ENCODE measurements at regions not wholly inside any gene's neighbourhood (a gene's known extent, or its start where the extent isn't known, plus 50 kb on each side); places are given as distances from the start of the nearest gene placed in this dataset.

GRCh38 chr13:90947976-90948375, 399.5 kb upstream of the MIR17HG start:
- Histone ChIP-seq H3F3A (replicated peaks; ENCODE audit: low read depth) (no peaks in the 10 kb centered on the region), H3K27ac (ENCODE audit: low read depth) (no peak overlapping the region), H3K36me3 (ENCODE audit: insufficient read depth) (no peaks in the 10 kb centered on the region), H4K20me1 (replicated peaks; ENCODE audit: insufficient read depth) (no peaks in the 10 kb centered on the region), H3K4me1 (ENCODE audit: insufficient read depth) (no peaks in the 10 kb centered on the region), H3K4me3 (no peak overlapping the region), H3K27me3 (ENCODE audit: insufficient read depth) (no peaks in the 10 kb centered on the region), H3K9me2 (ENCODE audit: insufficient read depth) (0 out of 2 replicates have a peak, but pooled peaks cover 4% of the 10 kb centered on the region), H2AFZ (no peak overlapping the region), H3K4me2 (no peak overlapping the region), H3K79me2 (replicated peaks; ENCODE audit: insufficient read depth) (no peaks in the 10 kb centered on the region)
- TF ChIP-seq ZNF331 (CRISPR knock-in tag; IDR thresholded peaks at IDR 0.05; ENCODE audit: low read depth) (no peak), JUNB (IDR thresholded peaks at IDR 0.05; ENCODE audit: unreplicated experiment) (no peak), EZH2phosphoT487 (IDR thresholded peaks at IDR 0.05; ENCODE audit: unreplicated experiment) (no peak), ZNF462 (CRISPR knock-in tag; IDR thresholded peaks at IDR 0.05) (no peak), CREB1 (CRISPR knock-in tag; IDR thresholded peaks at IDR 0.05; ENCODE audit: low read depth) (no peak), EZH2 (IDR thresholded peaks at IDR 0.05; ENCODE audit: low read depth, unreplicated experiment) (no peak), STAT1 (IDR thresholded peaks at IDR 0.05; ENCODE audit: unreplicated experiment) (no peak), CTCF (conservative IDR thresholded peaks at IDR 0.05; ENCODE audit: low read depth in 2 of 2) (no peak), REST (IDR thresholded peaks at IDR 0.05; ENCODE audit: unreplicated experiment) (no peak), ETS1 (IDR thresholded peaks at IDR 0.05) (no peak)
- H3K27ac Mint-ChIP-seq, result no peak overlapping the region
- H3K4me3 Mint-ChIP-seq, result no peak overlapping the region
- H3K4me1 Mint-ChIP-seq, result peaks cover 3% of the 10 kb centered on the region; the same call in 2 of the 3 replicates
- H3K36me3 Mint-ChIP-seq (ENCODE audit: low read depth), result no peaks in the 10 kb centered on the region
- H3K9me3 Mint-ChIP-seq, result no peaks in the 10 kb centered on the region
- no peak for ATAC-seq
- DNase-seq (ENCODE audit: low spot score), result no peak
- no peaks in the 10 kb centered on the region for H3K27me3 Mint-ChIP-seq (ENCODE audit: insufficient read depth, low read depth, poor library complexity)

Data from GM23338 (cell line).